ENCODE measurements at regions not wholly inside any gene's neighbourhood (a gene's known extent, or its start where the extent isn't known, plus 50 kb on each side); places are given as distances from the start of the nearest gene placed in this dataset.

GRCh38 chr15:39438260-39438659 lies 142.6 kb upstream of the THBS1 start:
- no peak for TF ChIP-seq CTCF (IDR thresholded peaks at IDR 0.05)
- TF ChIP-seq MAX (CRISPR knock-in tag; IDR thresholded peaks at IDR 0.05): no peak
